ENCODE measurements at regions not wholly inside any gene's neighbourhood (a gene's known extent, or its start where the extent isn't known, plus 50 kb on each side); places are given as distances from the start of the nearest gene placed in this dataset.

GRCh38 chr1:26630634-26631033 is 65.2 kb upstream of the ARID1A start:
- no peaks in the 10 kb centered on the region for H3K27me3 ChIP-seq (replicated peaks in 1 of 4; ENCODE audit: control insufficient read depth in 3 of 4, extremely low read depth in 1 of 4, insufficient read depth in 3 of 4, low read length in 3 of 4)
- no peak overlapping the region for H4K91ac ChIP-seq (replicated peaks; ENCODE audit: insufficient read length, low read length)
- H4K20me1 ChIP-seq (replicated peaks in 1 of 2; ENCODE audit: control insufficient read depth in 1 of 2, insufficient read depth in 2 of 2, low read length in 2 of 2), result no peaks in the 10 kb centered on the region
- H2BK5ac ChIP-seq (ENCODE audit: low read depth, low read length), result no peak overlapping the region
- no peaks in the 10 kb centered on the region for H3K79me1 ChIP-seq (ENCODE audit: low read depth, low read length)
- H3K4ac ChIP-seq (replicated peaks; ENCODE audit: insufficient read length, low read depth, low read length), result no peak overlapping the region
- H4K5ac ChIP-seq (ENCODE audit: insufficient read length, low read depth, low read length), result no peak overlapping the region
- no peak overlapping the region for H2BK15ac ChIP-seq (ENCODE audit: low read length)
- no peak overlapping the region for H2BK12ac ChIP-seq (ENCODE audit: low read depth, low read length)
- no peak overlapping the region for H2AK5ac ChIP-seq (ENCODE audit: low read depth, low read length)
- FAIRE-seq, result no peak
- H3K56ac ChIP-seq (replicated peaks; ENCODE audit: insufficient read length, low read depth, low read length), result no peak overlapping the region
- no peak overlapping the region for H3K9ac ChIP-seq (replicated peaks in 1 of 4; ENCODE audit: extremely low read depth in 1 of 4, low read depth in 3 of 4, low read length in 3 of 4)
- H3K18ac ChIP-seq (ENCODE audit: extremely low read depth, low read length), result no peak overlapping the region
- no peaks in the 10 kb centered on the region for H3K4me1 ChIP-seq (replicated peaks in 1 of 4; ENCODE audit: control insufficient read depth in 3 of 4, insufficient read depth in 4 of 4, low read length in 3 of 4)
- no peak overlapping the region for H3K4me2 ChIP-seq (ENCODE audit: insufficient read depth in 1 of 2, low read depth in 2 of 2, low read length in 2 of 2)
- H2BK20ac ChIP-seq (ENCODE audit: low read length), result no peak overlapping the region
- ChIA-PET POLR2A (ENCODE audit: partially characterized antibody) (interaction anchor here (0.6 kb wide), 1 partner anchor 812 kb away, joined by 3 read pairs; no protein-coding TSS in a partner anchor), CTCF (ENCODE audit: partially characterized antibody) (interaction anchor here (1.1 to 2.6 kb wide), 3 partner anchors 28 to 158 kb away, joined by 3 to 8 read pairs (median 4); partner anchors contain the start of gene PIGV)
- H3K79me2 ChIP-seq (ENCODE audit: control insufficient read depth in 1 of 2, insufficient read depth in 2 of 2, low read length in 2 of 2), result no peaks in the 10 kb centered on the region
- H2AFZ ChIP-seq (ENCODE audit: low read length), result no peak overlapping the region
- no peaks in the 10 kb centered on the region for H3K9me3 ChIP-seq (ENCODE audit: insufficient read depth in 2 of 2, low read depth in 1 of 2, low read length in 1 of 2)
- H3K4me3 ChIP-seq (ENCODE audit: extremely low read depth in 1 of 4, insufficient read depth in 2 of 4, low read depth in 3 of 4, low read length in 4 of 4), result no peak overlapping the region
- H3K27ac ChIP-seq (ENCODE audit: low read depth, low read length), result no peak overlapping the region
- no peaks in the 10 kb centered on the region for H3K23me2 ChIP-seq (ENCODE audit: low read depth, low read length)
- no peak overlapping the region for H3K23ac ChIP-seq (ENCODE audit: insufficient read length)
- H4K8ac ChIP-seq (ENCODE audit: extremely low read depth, insufficient read depth, low read length), result no peak overlapping the region
- DNase-seq (ENCODE audit: low read depth in 1 of 2, low spot score in 2 of 2), result no peak
- TF ChIP-seq SRF (IDR thresholded peaks at IDR 0.05; ENCODE audit: low read depth, low read length), result no peak
- TF ChIP-seq TCF12 (IDR thresholded peaks at IDR 0.05; ENCODE audit: low read depth, low read length), result no peak
- TF ChIP-seq HDAC6 (IDR thresholded peaks at IDR 0.05; ENCODE audit: low read depth, low read length), result no peak
- no peak for TF ChIP-seq TBP (IDR thresholded peaks at IDR 0.05; ENCODE audit: low read depth, low read length)
- no peak for TF ChIP-seq CBX5 (IDR thresholded peaks at IDR 0.05; ENCODE audit: low read depth, low read length)
- TF ChIP-seq BACH1 (IDR thresholded peaks at IDR 0.05; ENCODE audit: low read length), result no peak
- no peak for TF ChIP-seq RBBP5 (IDR thresholded peaks at IDR 0.05; ENCODE audit: borderline replicate concordance, low read depth, low read length)
- TF ChIP-seq RFX5 (IDR thresholded peaks at IDR 0.05; ENCODE audit: borderline replicate concordance, low read depth, low read length), result no peak
- no peak for TF ChIP-seq FOSL1 (IDR thresholded peaks at IDR 0.05; ENCODE audit: insufficient read depth, low read depth, low read length)
- no peak for TF ChIP-seq PHF8 (conservative IDR thresholded peaks at IDR 0.05; ENCODE audit: low read depth, low read length)
- TF ChIP-seq JUN (IDR thresholded peaks at IDR 0.05; ENCODE audit: low read depth, low read length), result no peak
- no peak for TF ChIP-seq EP300 (IDR thresholded peaks at IDR 0.05; ENCODE audit: borderline replicate concordance in 1 of 2, low read depth in 2 of 2, low read length in 2 of 2)
- TF ChIP-seq CREB1 (IDR thresholded peaks at IDR 0.05), result no peak
- no peak for TF ChIP-seq TAF7 (optimal IDR thresholded peaks at IDR 0.05; ENCODE audit: borderline replicate concordance, low read depth, low read length)
- no peak overlapping the region for H2BK120ac ChIP-seq (replicated peaks; ENCODE audit: low read depth, low read length)
- H3K36me3 ChIP-seq (ENCODE audit: control insufficient read depth in 2 of 4, insufficient read depth in 4 of 4, low read length in 3 of 4), result no peaks in the 10 kb centered on the region
- 88% methylated on average over 3 of the region's 3 CpGs; no CpG with 5 or more reads in 1 of the 2 experiments for WGBS, 2 experiments (ENCODE audit: extremely low coverage in 1 of 2, insufficient coverage in 1 of 2, insufficient read length in 1 of 2, insufficient replicate concordance in 2 of 2, low coverage in 1 of 2, low lambda C conversion rate in 2 of 2, missing lambda C conversion rate in 1 of 2)
- no peak overlapping the region for H3K14ac ChIP-seq (ENCODE audit: insufficient read length)

Measured in H1 (cell line).